Panc1 (cell line): ENCODE measurements at regions not wholly inside any gene's neighbourhood (a gene's known extent, or its start where the extent isn't known, plus 50 kb on each side); places are given as distances from the start of the nearest gene placed in this dataset.

Experiments
- ATAC-seq: fragments of 200-7000 bp; cut with Tn5 transposase; 2 replicates; pipeline ENCODE4 v1.9.1; 2020; ENCODE audit warnings: mild to moderate bottlenecking, moderate library complexity
- BruUV-seq: library from RNA; stranded (reverse); fragments of 400-500 nt; replicated peaks from 2 replicates; lab custom pipeline; 2021; lab: Mats Ljungman, UMichigan
- CTCF ChIA-PET: fragments of 300-600 bp; sonication (Branson Sonifier 250); formaldehyde crosslinking; loops from one replicate; lab custom pipeline; 2022; ENCODE audit warnings: antibody characterized with exemption; lab: Charles Lee
- POLR2A ChIA-PET: fragments of 300-600 bp; sonication (Branson Sonifier 250); formaldehyde crosslinking; loops from one replicate; lab custom pipeline; 2022; ENCODE audit warnings: antibody characterized with exemption; lab: Charles Lee
- DNase-seq: peaks from one replicate; pipeline ENCODE4 v3.0.0-alpha.2; 2010; ENCODE audit warnings: low read depth, low spot score
- H3K27ac ChIP-seq: 2 replicates; pipeline ENCODE4 v1.5.1; 2011; ENCODE audit warnings: mild to moderate bottlenecking, low read length, inconsistent platforms
- H3K27me3 ChIP-seq: fragments of 200-500 bp; sonication (Bioruptor generic); 2 replicates; pipeline ENCODE4 v1.6.0; 2014; ENCODE audit warnings: low read length, inconsistent platforms; ENCODE audit not compliant: control insufficient read depth, insufficient read depth
- H3K36me3 ChIP-seq: fragments of 200-500 bp; sonication (Bioruptor generic); 2 replicates; pipeline ENCODE4 v1.5.1; 2014; ENCODE audit warnings: inconsistent platforms, mild to moderate bottlenecking, low read length, moderate library complexity; ENCODE audit not compliant: control insufficient read depth, insufficient read depth
- H3K4me1 ChIP-seq: 2 replicates; pipeline ENCODE4 v1.5.1; 2011; ENCODE audit warnings: inconsistent platforms, mild to moderate bottlenecking, low read length, moderate library complexity; ENCODE audit not compliant: control insufficient read depth, insufficient read depth
- H3K4me3 ChIP-seq, 2 experiments: 2 replicates each; pipeline ENCODE4 v1.5.1; 2011 to 2012; ENCODE audit warnings: low read depth in 2 of 2, low read length in 2 of 2, mild to moderate bottlenecking in 2 of 2, inconsistent platforms in 1 of 2, moderate library complexity in 1 of 2
- H3K9me3 ChIP-seq: fragments of 200-500 bp; sonication (Bioruptor generic); 2 replicates; pipeline ENCODE4 v1.5.1; 2014; ENCODE audit warnings: low read depth, mild to moderate bottlenecking, inconsistent platforms, low read length, moderate library complexity; ENCODE audit not compliant: control insufficient read depth, insufficient read depth
- CTCF ChIP-seq: fragments of 450-650 bp; IDR thresholded peaks from 2 replicates; pipeline ENCODE4 v1.5.1; 2017; ENCODE audit warnings: mild to moderate bottlenecking
- POLR2AphosphoS5 ChIP-seq: IDR thresholded peaks from 2 replicates; pipeline ENCODE4 v1.6.1; 2012; ENCODE audit warnings: mild to moderate bottlenecking, low read depth, low read length, moderate library complexity
- REST ChIP-seq, 2 experiments: IDR thresholded peaks; 2 replicates each; pipeline ENCODE4 v1.6.1; 2011 to 2012; ENCODE audit warnings: low read depth in 2 of 2, control low read depth in 1 of 2, low read length in 1 of 2, mild to moderate bottlenecking in 1 of 2, moderate library complexity in 1 of 2; ENCODE audit not compliant: insufficient read depth in 1 of 2
- SIN3A ChIP-seq: IDR thresholded peaks from 2 replicates; pipeline ENCODE4 v1.6.1; 2012; ENCODE audit warnings: low read depth, mild to moderate bottlenecking, low read length, moderate library complexity, borderline replicate concordance; ENCODE audit not compliant: insufficient read depth
- TCF7L2 ChIP-seq: IDR thresholded peaks from 2 replicates; pipeline ENCODE4 v1.6.1; 2011; ENCODE audit warnings: mild to moderate bottlenecking, low read depth, low read length, inconsistent platforms
- in situ Hi-C: cut with HindIII; loops from 2 replicates; pipeline ENCODE4 v1.10.0; 2016; ENCODE audit warnings: low sequenced_read_pairs, low pct_unique_long_range_greater_than_20kb
- intact Hi-C: fragments of 100-400 bp; cut with micrococcal nuclease; formaldehyde crosslinking; loops from one replicate; pipeline ENCODE4 v1.10.0; 2022; ENCODE audit not compliant: unreplicated experiment

- H3K36me3 ChIP-seq, result no peaks in the 10 kb centered on the region
- no peaks in the 10 kb centered on the region for H3K27me3 ChIP-seq
- BruUV-seq, result no TSS peak
- TF ChIP-seq SIN3A (no peak), CTCF (no peak), REST (IDR thresholded peaks at IDR 0.05; ENCODE audit: insufficient read depth in 1 of 2, low read depth in 2 of 2, low read length in 1 of 2) (no peak), POLR2AphosphoS5 (no peak), TCF7L2 (no peak)
- intact Hi-C loops (no loop called here), in situ Hi-C loops (no loop called here)
- H3K4me1 ChIP-seq, result no peaks in the 10 kb centered on the region
- H3K27ac ChIP-seq, result no peak overlapping the region
- no peak overlapping the region for H3K4me3 ChIP-seq
- ATAC-seq (no peak), DNase-seq (no peak)
- ChIA-PET POLR2A (no interaction called here), CTCF (no interaction called here)
- no peaks in the 10 kb centered on the region for H3K9me3 ChIP-seq
These were observed 167.9 kb upstream of the CBLB start for GRCh38 chr3:106036696-106037095.

- no TSS peak for BruUV-seq
- CTCF ChIA-PET, result no interaction called here
These were observed 178.4 kb upstream of the CBLB start for GRCh38 chr3:106047221-106047620.

More at GRCh38 chr3:106047221-106047620, 178.4 kb upstream of the CBLB start:
- Histone ChIP-seq H3K9me3 (peaks cover 4% of the 10 kb centered on the region; the same call in 1 of the 2 replicates), H3K27ac (no peak overlapping the region), H3K4me3 (no peak overlapping the region), H3K27me3 (no peaks in the 10 kb centered on the region), H3K36me3 (no peaks in the 10 kb centered on the region), H3K4me1 (no peaks in the 10 kb centered on the region)
- in situ Hi-C loops (no loop called here), intact Hi-C loops (no loop called here)
- no peak for TF ChIP-seq CTCF
- TF ChIP-seq POLR2AphosphoS5, result no peak
- no peak for TF ChIP-seq REST (IDR thresholded peaks at IDR 0.05; ENCODE audit: insufficient read depth in 1 of 2, low read depth in 2 of 2, low read length in 1 of 2)
- TF ChIP-seq SIN3A, result no peak
- no peak for TF ChIP-seq TCF7L2
- POLR2A ChIA-PET, result no interaction called here
- ATAC-seq, result no peak
- no peak for DNase-seq
